ENCODE measurements at regions not wholly inside any gene's neighbourhood (a gene's known extent, or its start where the extent isn't known, plus 50 kb on each side); places are given as distances from the start of the nearest gene placed in this dataset.

GRCh38 chr4:64105903-64106302 lies 303.3 kb downstream of the TECRL start:
- no peak for ATAC-seq (ENCODE audit: poor library complexity)
- DNase-seq: no peak
- Mint-ChIP-seq H3K4me1 (ENCODE audit: low read depth) (no peaks in the 10 kb centered on the region), H3K27ac (no peak overlapping the region), H3K9me3 (peaks cover 13% of the 10 kb centered on the region), H3K27me3 (no peaks in the 10 kb centered on the region), H3K4me3 (no peak overlapping the region), H3K36me3 (ENCODE audit: low read depth) (no peaks in the 10 kb centered on the region)
- no peaks in the 10 kb centered on the region for H3K4me1 ChIP-seq (ENCODE audit: insufficient read depth, low read length)
- H3K4me3 ChIP-seq (ENCODE audit: low read length): no peak overlapping the region
- POLR2A ChIA-PET: no interaction called here
- intact Hi-C loops (cut with DNase I, micrococcal nuclease): no loop called here
- H3K27me3 ChIP-seq (ENCODE audit: control insufficient read depth in 1 of 2, insufficient read depth in 2 of 2, low read length in 2 of 2): no peaks in the 10 kb centered on the region
- CTCF ChIA-PET: interaction anchor here (1.0 kb wide), 1 partner anchor 9 kb away, joined by 3 read pairs; no protein-coding TSS in a partner anchor
- no peaks in the 10 kb centered on the region for H3K36me3 ChIP-seq (ENCODE audit: insufficient read depth, low read length)
- H3K27ac ChIP-seq (ENCODE audit: low read depth in 1 of 2, low read length in 2 of 2): no peak overlapping the region
- TF ChIP-seq CTCF (IDR thresholded peaks at IDR 0.05): no peak
- peaks cover 0 to 4% of the 10 kb centered on the region in 2 experiments for H3K9me3 ChIP-seq (ENCODE audit: control insufficient read depth in 1 of 2, insufficient read depth in 1 of 2, low read length in 2 of 2)

GRCh38 chr4:64095398-64095797 lies 313.9 kb downstream of the TECRL start:
- ChIA-PET CTCF (no interaction called here), POLR2A (no interaction called here)
- Histone ChIP-seq H3K27me3 (ENCODE audit: control insufficient read depth in 1 of 2, insufficient read depth in 2 of 2, low read length in 2 of 2) (no peaks in the 10 kb centered on the region), H3K36me3 (ENCODE audit: insufficient read depth, low read length) (no peaks in the 10 kb centered on the region), H3K4me1 (ENCODE audit: insufficient read depth, low read length) (no peaks in the 10 kb centered on the region), H3K9me3 (ENCODE audit: control insufficient read depth in 1 of 2, insufficient read depth in 1 of 2, low read length in 2 of 2) (peaks cover 0 to 9% of the 10 kb centered on the region in 2 experiments), H3K27ac (ENCODE audit: low read depth in 1 of 2, low read length in 2 of 2) (no peak overlapping the region), H3K4me3 (ENCODE audit: low read length) (no peak overlapping the region)
- ATAC-seq (ENCODE audit: poor library complexity) (no peak), DNase-seq (no peak)
- intact Hi-C loops (cut with DNase I, micrococcal nuclease): no loop called here
- Mint-ChIP-seq H3K27ac (no peak overlapping the region), H3K4me3 (no peak overlapping the region), H3K9me3 (peaks cover 5% of the 10 kb centered on the region), H3K36me3 (ENCODE audit: low read depth) (no peaks in the 10 kb centered on the region), H3K27me3 (no peaks in the 10 kb centered on the region), H3K4me1 (ENCODE audit: low read depth) (no peaks in the 10 kb centered on the region)
- TF ChIP-seq CTCF (IDR thresholded peaks at IDR 0.05): no peak

GRCh38 chr4:64079316-64079715 lies 329.9 kb downstream of the TECRL start:
- no peak overlapping the region for H3K4me3 ChIP-seq (ENCODE audit: low read length)
- ATAC-seq (ENCODE audit: poor library complexity): no peak
- no peak overlapping the region for H3K4me3 Mint-ChIP-seq
- no peaks in the 10 kb centered on the region for H3K27me3 Mint-ChIP-seq
- CTCF ChIA-PET: no interaction called here
- peaks cover 3% of the 10 kb centered on the region in 2 experiments for H3K9me3 ChIP-seq (ENCODE audit: control insufficient read depth in 1 of 2, insufficient read depth in 1 of 2, low read length in 2 of 2)
- H3K4me1 ChIP-seq (ENCODE audit: insufficient read depth, low read length): no peaks in the 10 kb centered on the region
- no peak overlapping the region for H3K27ac Mint-ChIP-seq
- no peak for TF ChIP-seq CTCF (IDR thresholded peaks at IDR 0.05)
- peaks cover 3% of the 10 kb centered on the region for H3K9me3 Mint-ChIP-seq
- H3K27ac ChIP-seq (ENCODE audit: low read depth in 1 of 2, low read length in 2 of 2): no peak overlapping the region
- no peaks in the 10 kb centered on the region for H3K4me1 Mint-ChIP-seq (ENCODE audit: low read depth)
- no peaks in the 10 kb centered on the region for H3K27me3 ChIP-seq (ENCODE audit: control insufficient read depth in 1 of 2, insufficient read depth in 2 of 2, low read length in 2 of 2)
- POLR2A ChIA-PET: no interaction called here
- DNase-seq: no peak
- H3K36me3 Mint-ChIP-seq (ENCODE audit: low read depth): no peaks in the 10 kb centered on the region
- intact Hi-C loops (cut with DNase I, micrococcal nuclease): no loop called here
- no peaks in the 10 kb centered on the region for H3K36me3 ChIP-seq (ENCODE audit: insufficient read depth, low read length)

All from CD4-positive, alpha-beta T cell (primary cell).